Loucy (cell line): ENCODE measurements at regions not wholly inside any gene's neighbourhood (a gene's known extent, or its start where the extent isn't known, plus 50 kb on each side); places are given as distances from the start of the nearest gene placed in this dataset.

Source experiments
- CTCF ChIP-seq: fragments of 200-600 bp; sonication (generic); conservative IDR thresholded peaks from 2 replicates; pipeline ENCODE4 v1.5.1; 2014; ENCODE audit warnings: mild to moderate bottlenecking, antibody characterized with exemption, low read length
- EZH2phosphoT487 ChIP-seq: fragments of 200-600 bp; IDR thresholded peaks from 2 replicates; pipeline ENCODE4 v1.6.1; 2018; ENCODE audit warnings: antibody characterized with exemption, mild to moderate bottlenecking, moderate library complexity, borderline replicate concordance

GRCh38 chr4:45580334-45580733, 543.5 kb downstream of the GABRG1 start:
- TF ChIP-seq CTCF (no peak), EZH2phosphoT487 (no peak)
